HG03139 (cell line): ENCODE measurements at regions not wholly inside any gene's neighbourhood (a gene's known extent, or its start where the extent isn't known, plus 50 kb on each side); places are given as distances from the start of the nearest gene placed in this dataset.
"Not testable (repeated sequence)": the region's sequence is repeated elsewhere in the genome, so short reads cannot be mapped to it uniquely, and the experiment has no call there.

Experiments used
- ATAC-seq: cut with Tn5 transposase; IDR thresholded peaks from one replicate; pipeline ENCODE4 v1.9.1; 2021; ENCODE audit not compliant: unreplicated experiment

DNA sequence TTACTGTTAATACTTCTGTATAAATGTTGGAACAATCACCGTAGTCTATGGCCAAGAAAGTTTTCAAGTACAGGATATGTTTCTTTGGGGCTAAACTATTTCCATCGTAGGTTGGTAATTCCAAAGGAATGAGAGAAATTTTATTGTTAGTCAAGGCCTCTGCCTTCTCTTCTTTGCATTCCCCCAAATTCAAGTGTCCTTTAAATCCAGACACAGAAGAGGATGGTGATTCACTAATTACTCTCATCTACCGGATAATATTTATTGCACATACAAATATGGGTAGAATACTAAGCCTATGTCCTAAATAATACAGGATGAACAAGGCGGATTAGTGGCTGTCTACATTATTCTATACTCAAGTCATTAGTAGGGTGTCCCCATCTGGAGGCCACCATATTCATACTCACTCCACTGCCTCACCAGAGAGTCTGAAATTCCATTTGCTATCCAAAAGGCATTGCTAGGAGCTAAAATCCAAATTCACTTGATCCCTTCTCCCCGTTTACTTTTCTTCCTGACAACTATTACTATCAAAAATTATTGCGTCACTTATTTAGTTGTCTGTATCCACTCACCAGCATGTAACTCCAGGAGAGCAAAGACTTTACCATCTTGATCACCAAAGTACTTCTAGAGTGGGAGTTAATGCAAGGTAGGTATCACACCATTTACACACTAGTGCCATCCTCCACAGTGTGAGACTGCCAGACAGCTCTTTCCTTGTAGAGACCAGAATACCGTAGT, 82.4 kb upstream of the SGCG start:
- ATAC-seq, result no peak

DNA sequence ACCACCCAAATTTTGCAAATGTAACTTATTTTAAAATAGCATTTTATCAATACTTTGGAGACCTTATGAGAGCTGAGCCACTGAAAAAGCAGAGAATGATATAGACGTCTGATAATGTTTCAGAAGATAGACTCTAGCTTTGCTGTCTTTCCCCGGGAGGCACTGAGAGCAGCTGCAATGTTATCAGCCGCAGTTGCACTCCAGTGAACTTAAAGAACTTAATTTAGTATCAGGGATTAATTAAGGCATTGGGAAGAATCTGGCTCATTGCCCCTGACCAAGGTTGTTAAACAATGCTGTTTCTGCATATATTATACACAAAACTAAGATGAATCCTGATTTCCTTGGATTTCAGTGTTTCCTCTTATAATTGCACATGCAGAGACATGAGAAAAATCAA, 75.7 kb upstream of the SGCG start:
- no peak for ATAC-seq

DNA sequence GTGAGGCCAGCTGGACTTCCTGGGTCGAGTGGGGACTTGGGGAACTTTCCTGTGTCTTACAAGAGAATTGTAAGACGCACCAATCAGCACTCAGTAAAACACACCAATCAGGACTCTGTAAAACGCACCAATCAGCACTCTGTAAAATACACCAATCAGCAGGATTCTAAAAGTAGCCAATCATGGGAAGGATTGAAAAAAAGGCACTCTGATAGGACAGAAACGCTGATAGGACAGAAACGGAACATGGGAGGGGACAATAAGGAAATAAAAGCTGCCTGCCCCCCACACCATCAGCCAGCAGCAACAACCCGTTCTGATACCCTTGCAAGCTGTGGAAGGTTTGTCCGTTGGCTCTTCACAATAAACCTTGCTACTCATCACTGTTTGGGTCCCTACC, 73.1 kb upstream of the SGCG start:
- ATAC-seq, result no peak

- no peak for ATAC-seq
Measured at GRCh38 chr13:23119131-23119530, 61.6 kb upstream of the SGCG start.

- ATAC-seq, result not testable (repeated sequence)
Measured at GRCh38 chr13:23127540-23127939, 53.2 kb upstream of the SGCG start.

DNA sequence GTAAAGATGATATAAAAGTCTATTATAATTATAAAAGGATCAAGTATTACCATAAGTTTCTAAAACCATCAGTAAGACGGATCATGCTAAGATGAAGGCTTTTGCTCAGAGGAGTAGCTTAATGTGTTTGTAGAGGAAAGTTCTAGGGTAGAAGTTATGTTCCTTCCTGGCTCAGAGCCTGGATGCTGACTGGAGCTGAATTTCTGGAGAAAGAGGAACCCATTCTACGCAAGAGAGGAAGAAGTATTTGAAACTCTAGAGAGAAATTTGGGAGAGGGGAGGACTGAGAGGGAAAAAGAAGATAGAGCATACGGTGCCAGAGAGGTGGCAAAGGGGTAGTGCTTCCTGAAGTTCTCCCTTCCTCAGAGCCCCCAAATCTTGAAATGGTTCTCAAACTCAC, 51.4 kb upstream of the SGCG start:
- ATAC-seq, result no peak
